ENCODE measurements at regions not wholly inside any gene's neighbourhood (a gene's known extent, or its start where the extent isn't known, plus 50 kb on each side); places are given as distances from the start of the nearest gene placed in this dataset.
"Not testable (repeated sequence)": the region's sequence is repeated elsewhere in the genome, so short reads cannot be mapped to it uniquely, and the experiment has no call there.

DNA sequence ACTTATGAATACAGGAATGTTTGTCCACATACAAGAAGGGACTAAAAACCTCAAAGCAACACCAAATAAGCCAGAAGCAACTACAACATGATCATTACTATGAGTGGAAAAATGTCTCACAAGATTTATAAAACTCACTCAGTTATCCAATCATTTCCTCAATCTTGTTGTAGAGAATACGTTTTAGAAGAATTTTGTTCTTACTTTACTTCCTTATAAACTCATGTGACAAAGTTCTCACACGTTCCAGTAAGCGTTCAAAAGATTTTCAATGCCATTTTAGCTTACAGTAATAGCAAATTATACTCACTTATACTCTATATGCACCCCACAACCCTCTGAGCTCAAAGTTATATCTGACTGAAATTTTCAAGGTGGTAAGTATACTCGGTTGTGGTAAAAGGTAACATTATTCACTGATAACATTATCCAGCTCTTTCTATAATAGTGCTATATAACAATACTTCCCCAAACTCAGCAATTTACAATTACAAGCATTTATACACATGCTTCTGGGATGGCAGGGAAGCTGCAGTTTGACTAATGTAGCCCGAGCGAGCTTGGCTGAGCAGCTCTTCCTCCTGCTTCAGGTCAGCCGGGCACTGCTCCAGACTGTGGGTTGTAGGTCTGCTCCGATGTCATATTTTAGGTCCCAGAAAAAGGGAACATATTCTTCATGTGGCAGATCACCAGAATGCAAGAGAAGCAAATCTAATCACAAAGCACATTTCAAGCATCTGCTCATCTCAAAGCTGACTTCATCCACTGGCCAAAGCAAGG lies 226.3 kb downstream of the RCHY1 start:
- no peak for FAIRE-seq

DNA sequence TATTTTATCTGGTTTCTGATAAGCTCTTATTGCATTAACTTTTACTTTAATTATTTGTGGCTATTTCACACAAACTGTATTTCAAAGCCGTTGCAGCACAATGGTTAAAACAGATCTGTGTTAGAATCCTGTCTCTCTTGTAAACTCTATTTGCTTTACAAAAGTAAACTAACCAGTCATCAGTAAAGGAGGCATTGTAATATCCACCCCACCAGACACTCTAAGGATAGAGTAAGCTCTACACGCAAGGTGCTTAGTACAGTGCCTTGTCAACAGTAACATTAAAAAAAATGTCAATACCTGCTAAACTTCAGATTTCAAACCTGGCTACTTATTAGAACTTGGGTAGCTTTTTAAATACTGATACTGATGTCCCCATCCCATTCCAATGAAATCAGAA lies 228.4 kb downstream of the RCHY1 start:
- no peak for FAIRE-seq

DNA sequence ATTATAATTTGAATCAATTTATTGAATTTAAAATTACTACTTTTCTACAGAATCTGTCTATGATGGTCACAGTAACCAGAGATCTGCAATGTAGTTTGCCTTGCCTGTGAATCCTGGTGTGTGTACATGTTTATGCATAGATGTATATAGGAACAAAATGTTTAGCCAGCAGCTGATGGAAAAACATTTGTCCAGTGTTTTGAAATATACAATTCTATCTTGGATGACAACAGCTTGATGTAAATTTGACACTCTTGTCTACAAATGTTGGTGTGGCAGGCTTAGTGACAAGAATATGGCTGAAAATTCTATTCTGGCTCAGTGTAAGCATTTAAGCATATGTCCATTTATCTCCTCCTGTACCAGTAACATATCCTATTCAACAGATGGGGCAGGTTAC lies 229.4 kb downstream of the RCHY1 start:
- FAIRE-seq = no peak

GRCh38 chr4:75280461-75280860 lies 233.7 kb downstream of the RCHY1 start:
- not testable (repeated sequence) for FAIRE-seq

DNA sequence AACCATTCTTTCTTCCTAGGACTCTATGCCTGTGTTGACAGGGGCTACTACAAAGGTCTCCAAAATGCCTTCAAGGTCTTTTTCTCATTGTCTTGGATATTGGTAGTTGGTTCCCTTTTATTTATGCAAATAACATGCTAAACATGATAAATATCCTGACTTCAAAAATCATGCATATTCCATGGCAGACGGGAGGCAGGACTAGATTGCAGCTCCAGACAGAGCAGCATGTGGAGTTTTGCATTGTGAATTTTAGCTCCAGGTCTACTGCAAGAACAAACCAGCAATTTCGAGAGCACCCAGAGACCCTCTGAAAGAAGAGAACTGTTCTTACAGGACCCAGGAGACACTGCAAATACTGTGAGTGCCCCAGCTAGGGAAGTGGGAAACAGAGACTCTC lies 254.9 kb downstream of the RCHY1 start:
- FAIRE-seq = no peak

GRCh38 chr4:75255261-75255660 lies 258.9 kb downstream of the RCHY1 start:
- no peak for FAIRE-seq

DNA sequence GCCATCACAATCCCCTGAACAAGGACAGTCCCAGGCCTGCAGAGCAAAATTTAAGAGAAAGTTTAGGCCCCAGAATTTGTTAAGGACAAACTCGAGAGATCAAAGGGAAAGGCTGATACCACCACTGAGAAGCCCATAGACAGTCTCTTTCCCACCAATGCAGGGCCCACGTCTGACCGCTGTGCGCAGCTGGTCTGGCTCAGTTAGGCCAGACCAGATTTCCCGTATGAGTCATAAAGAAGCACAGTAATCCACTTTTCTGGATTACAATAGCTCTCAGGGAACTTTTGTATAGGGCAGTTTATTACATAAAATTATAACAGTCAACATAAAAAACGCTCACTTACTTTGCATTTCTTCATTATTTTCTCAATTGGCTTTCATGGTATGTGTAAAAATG lies 259.5 kb downstream of the RCHY1 start:
- FAIRE-seq = no peak

DNA sequence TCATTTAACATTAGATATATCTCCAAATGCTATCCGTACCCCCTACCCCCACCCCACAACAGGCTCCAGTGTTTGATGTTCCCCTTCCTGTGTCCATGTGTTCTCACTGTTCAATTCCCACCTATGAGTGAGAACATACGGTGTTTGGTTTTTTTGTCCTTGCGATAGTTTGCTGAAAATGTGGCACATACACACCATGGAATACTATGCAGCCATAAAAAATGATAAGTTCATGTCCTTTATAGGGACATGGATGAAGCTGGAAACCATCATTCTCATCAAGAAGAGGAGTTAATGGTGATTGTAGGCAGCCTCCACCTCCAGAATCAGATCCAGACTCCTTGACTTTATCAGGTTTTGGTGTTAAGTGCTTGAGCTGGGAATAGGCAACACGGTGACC lies 261.1 kb downstream of the RCHY1 start:
- FAIRE-seq = not testable (repeated sequence)

GRCh38 chr4:75251547-75251946 lies 262.7 kb downstream of the RCHY1 start:
- no peak for FAIRE-seq

DNA sequence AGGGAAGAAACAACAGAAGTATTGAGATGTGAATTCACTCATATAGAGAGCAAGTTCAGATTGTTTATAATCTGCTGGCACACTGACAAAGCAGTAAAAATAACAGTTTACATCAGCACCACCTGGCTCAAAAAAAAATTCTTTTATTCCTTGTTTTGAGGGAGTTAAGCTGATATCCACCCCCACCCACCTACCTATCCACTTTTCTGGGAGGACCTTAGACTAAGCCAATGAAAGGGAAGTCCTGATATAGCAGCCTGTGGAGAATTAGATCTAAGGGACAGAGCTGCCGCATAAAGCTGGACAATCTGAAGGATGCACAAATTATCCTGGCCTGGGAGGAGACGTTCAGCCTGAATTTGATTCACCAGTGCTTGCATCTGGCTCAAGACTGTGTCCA lies 264.5 kb downstream of the RCHY1 start:
- no peak for FAIRE-seq

GRCh38 chr4:75248770-75249407 lies 265.3 kb downstream of the RCHY1 start:
- no peak for FAIRE-seq

GRCh38 chr4:75244325-75244724 lies 269.9 kb downstream of the RCHY1 start:
- FAIRE-seq = no peak

- no peak for FAIRE-seq
Measured at GRCh38 chr4:75243570-75243969, 270.6 kb downstream of the RCHY1 start.

DNA sequence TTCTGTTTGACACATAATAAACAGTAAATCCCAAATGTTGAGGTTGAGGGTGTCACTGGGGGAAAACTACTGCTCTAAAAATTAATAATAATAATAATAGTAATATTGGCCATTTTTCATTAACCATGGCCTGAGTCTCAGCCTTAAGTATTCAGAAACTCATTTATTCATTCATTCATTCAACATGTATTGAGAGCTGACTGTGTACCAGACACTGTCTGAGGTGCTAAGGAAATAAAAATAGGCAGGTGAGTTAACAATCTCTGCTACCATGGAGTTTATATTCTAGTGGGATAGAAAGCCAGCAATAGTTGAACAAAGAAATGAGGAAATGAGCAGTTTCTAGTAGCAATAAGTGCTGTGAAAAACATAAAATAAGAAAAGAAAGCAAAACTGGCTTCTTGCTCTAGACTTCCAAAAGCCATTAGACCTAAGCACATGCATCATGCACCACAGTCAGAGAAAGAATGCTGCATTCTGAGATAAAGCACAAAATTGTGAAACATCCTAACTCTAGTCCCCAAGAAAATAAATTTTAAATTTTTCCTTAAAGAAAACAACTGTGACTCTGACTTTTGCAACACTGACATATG lies 278.7 kb downstream of the RCHY1 start:
- FAIRE-seq = no peak

GRCh38 chr4:75232546-75232945 lies 281.7 kb downstream of the RCHY1 start:
- FAIRE-seq = no peak

DNA sequence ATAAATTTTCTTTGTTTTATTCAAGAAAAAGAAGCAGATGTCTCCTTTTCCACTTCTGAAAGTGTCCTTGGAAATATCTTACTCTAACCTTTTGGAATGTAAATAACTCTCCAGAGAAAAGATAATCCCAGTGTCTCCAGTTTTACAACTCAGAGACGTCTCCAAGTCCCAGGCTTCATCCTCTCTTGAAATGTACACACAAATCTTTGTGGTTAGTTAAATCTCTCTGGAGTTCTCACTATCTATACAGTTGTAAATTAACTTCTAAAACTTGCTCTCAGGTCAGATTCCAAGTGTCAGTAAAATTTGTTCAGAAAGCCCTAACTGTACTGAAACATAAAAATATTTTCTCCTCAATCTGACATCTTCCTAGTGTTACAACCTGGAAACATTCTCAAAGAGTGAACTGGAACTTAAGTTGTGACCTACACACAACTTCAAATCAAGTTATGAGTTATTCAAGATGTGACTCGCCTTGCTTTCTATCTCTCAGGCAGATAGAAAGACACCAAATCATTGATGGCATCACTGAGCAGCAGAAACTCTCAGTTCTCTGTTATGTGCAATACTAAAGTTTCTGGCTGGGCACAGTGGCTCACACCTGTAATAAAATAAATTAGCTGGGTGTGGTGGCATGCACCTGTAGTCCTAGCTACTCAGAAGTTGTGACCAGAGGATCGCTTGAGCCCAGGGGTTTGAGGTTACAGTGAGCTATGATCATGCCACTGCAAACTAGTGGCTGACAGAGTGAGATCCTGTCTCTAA lies 284.2 kb downstream of the RCHY1 start:
- no peak for FAIRE-seq

GRCh38 chr4:75213480-75213879 lies 280.6 kb downstream of the PARM1 start:
- FAIRE-seq = no peak

DNA sequence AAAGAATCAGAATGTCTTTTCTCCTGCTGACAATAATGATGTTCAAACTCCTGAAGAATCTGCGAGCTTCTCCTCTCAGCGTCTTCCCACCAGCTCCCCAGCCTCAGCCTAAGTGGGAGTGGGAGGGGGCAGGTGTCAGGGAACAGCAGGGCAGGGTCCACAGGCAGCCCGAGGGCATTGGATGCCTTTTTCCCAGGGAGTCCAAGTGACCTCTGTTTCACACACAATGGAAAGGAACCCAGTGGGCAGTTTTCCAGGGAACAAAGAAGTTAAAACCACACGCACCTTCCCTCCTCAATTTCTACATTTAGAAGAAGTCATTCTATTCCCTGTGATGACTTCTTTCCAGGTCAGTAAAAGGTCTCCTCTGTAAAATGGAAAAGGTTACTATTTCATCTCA lies 278.5 kb downstream of the PARM1 start:
- FAIRE-seq = no peak

DNA sequence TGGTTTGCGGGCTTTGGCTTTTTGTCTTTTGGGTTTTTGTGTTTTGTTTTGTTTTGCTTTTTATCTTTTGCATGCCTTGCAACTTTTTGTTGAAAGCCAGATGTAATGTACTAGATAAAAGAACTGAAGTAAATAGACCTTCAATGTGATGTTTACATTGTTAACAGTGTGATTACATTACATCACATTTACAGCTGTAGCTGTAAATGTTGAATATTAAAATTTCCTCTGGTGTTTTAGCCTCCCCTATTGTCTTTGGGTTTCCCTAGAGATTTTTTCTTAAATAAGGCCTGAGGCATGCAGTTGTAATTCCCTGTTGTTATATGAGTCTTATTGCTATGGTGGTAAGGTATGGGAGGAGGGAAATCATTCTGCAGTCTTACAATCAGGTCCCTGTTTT lies 275.0 kb downstream of the PARM1 start:
- FAIRE-seq = no peak

DNA sequence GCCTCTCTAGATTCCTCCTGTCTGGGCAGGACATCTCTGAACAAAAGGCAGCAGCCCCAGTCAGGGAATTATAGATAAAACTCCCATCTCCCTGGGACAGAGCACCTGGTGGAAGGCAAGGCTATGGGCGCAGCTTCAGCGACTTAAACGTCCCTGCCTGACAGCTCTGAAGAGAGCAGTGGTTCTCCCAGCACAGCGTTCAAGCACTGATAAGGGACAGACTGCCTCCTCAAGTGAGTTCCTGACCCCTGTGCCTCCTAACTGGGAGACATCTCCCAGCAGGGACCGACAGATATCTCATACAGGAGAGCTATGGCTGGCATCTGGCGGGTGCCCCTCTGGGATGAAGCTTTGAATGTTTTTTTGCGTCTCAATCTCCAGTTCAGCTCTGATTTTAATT lies 262.2 kb downstream of the PARM1 start:
- FAIRE-seq = no peak

DNA sequence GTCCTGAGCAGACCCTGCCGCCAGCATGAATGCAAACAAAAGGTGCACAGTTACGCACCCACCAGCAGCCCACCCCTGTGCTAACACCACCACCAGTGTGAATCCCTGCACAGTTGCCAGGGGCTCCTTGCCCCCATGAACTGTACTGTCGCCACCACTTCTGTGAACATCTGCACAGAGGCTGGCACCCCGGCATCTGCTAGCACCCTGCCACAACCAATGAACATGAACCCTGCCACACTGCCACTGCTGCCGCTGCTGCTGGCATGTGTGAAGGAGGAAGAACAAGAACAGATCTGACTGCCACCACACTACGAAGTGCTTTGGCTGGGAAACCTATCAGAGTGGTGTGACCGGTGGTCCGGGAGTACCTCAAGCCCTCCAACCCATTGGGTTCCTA lies 261.3 kb downstream of the PARM1 start:
- no peak for FAIRE-seq

GRCh38 chr4:75192182-75192581 lies 259.3 kb downstream of the PARM1 start:
- not testable (repeated sequence) for FAIRE-seq

DNA sequence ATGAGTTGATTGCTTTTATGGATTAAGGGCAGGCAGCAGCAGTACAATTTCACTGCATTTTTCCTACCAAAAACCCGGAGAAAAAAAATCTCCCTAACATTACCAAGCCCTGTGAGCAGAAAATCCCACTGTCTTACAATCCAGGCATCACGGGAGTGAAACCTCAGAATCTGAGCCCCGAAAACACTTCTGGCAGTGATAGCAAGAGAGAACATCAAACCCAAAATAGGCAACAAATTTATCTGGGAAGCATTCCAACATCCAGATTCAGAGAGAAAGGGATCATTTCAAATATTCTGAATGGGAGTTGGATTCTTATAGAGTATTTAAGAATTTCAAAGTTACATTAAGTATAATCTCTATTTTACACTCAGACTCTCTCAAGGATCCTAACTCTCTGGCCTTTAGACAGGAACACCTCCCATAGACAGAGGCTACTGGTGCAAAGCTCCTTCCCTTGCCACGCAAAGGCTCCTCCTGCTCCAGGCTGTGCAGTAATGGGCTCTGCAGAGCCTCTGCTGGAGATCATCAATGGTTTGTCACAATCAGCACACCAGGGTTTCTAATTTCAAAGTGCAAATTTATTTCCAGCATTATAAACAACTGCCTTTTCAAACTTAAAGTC lies 256.9 kb downstream of the PARM1 start:
- FAIRE-seq = no peak
